Stimulated activated CD8-positive, alpha-beta memory T cell treated with anti-CD3 and anti-CD28 coated beads, Interleukin-15, amount 100 ng/mL, for 1 hour (primary cell): ENCODE measurements at regions not wholly inside any gene's neighbourhood (a gene's known extent, or its start where the extent isn't known, plus 50 kb on each side); places are given as distances from the start of the nearest gene placed in this dataset.

Experiments
- DNase-seq: peaks from one replicate; pipeline ENCODE4 v3.0.0-alpha.2; 2020; ENCODE audit warnings: low read depth

- no peak for DNase-seq
Measured at GRCh38 chr12:98431089-98431488, 84.3 kb upstream of the TMPO start.

- no peak for DNase-seq
Measured at GRCh38 chr12:98437166-98437565, 78.2 kb upstream of the TMPO start.

- DNase-seq, result no peak
Measured at GRCh38 chr12:98437806-98438595, 77.4 kb upstream of the TMPO start.

DNA sequence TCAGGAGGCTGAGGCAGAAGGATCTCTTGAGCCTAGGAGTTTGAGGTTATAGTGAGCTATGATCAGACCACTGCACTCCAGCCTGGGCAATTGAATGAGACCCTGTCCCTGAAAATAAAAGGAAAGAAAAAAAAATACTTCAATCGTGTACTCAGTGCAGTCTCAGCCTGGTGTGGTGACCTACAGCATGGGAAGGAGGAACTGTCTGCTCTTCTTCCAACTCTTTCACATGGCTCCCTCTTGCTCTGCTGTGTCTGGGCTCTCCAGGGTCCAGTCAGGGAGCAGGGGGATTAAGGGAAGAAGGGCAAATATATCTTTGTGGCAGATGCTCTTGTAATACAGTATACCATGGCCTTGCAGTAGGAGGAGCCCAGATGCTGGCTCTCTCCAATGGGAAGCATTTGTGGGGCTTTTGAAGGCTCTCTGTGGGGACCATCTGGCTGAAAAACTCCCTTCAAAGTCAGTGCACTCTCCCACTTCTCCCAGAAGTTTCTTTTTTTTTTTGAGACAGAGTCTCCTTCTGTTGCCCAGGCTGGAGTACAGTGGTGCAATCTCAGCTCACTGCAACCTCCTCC, 76.6 kb upstream of the TMPO start:
- DNase-seq, result no peak

- no peak for DNase-seq
Measured at GRCh38 chr12:98439471-98439951, 75.9 kb upstream of the TMPO start.

DNA sequence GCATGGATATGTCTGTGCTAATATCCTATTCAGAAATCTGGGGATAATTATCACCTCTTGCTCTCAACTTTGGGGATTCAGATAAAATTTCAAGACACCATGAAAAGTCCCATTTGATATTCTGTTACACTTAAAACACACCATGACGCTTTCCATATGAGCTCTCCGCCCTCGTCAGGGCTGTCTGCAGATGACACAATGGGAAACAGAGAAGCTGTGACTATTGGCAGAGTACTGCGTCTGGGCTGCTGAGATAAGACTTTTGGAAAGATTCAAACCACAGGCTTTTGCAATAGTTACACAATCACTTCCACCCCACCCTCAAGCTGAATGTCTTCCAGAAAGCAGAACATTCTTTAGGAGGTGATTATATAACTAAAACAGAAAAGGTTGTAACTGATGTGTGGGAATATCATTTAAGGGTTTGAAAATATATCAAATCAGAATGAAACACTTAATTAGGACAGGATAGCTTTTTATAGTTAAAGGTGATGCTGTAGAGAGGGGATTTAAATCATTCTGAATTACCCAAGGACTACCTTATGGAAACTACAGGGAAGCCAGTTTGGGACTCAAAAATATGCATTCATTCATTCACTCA, 75.3 kb upstream of the TMPO start:
- DNase-seq, result no peak

DNA sequence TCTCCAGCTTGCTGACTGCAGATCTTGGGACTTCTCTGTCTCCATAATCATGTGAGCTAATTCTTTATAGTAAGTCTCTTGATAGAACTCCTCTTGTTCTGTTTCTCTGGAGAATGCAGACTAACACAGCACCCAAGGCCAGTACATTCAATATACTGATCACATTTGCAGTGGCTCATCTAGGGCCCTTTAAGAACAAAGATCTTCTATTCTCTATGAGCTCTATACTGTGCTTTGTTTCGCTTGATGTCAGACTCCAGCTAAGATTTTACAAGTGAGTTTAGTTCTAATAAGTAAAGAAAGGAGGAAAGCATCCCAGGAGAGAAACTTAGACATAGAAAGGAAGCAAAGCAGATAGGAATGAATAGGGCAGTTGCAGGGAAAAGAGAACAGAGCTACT, 69.3 kb upstream of the TMPO start:
- no peak for DNase-seq

GRCh38 chr12:98446682-98447081, 68.7 kb upstream of the TMPO start:
- DNase-seq, result no peak

DNA sequence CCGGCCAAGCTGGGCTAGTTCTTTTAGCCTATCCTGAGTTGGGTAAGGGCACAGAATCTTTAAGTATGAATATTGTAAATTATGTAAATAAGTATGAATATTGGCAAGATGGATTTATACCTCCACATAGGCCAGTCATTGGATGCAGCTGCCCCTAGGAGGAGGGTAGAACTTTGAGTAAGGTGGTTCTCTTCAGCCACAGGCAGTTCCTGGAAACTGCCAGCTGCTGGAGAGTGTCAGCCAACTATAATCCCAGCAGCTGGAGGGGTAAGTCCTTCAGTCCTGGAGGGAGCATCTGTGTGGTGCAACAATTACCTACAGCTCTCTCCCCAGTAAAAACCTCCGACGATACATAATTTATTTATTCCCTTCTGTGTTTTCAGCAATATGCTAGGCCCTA, 65.8 kb upstream of the TMPO start:
- no peak for DNase-seq

DNA sequence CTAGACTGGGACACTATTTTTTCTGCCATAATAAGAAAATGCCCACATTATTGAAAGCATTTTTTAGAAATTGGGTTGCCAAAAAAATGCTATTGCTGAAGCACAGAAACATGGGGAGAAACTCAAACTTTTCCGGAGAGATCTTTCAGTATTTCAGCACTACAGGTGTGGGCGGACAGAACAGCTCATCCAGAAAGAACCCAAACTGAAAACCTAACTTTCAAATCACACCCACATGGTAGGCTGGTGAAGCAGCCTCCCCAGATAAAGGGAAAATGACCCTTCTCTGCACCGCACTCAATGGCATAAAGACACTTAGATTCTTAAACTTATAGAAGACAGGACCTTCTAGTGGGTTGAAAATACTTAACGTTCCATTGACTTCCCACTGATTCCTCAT, 62.3 kb upstream of the TMPO start:
- no peak for DNase-seq

GRCh38 chr12:98453492-98453891, 61.9 kb upstream of the TMPO start:
- no peak for DNase-seq

DNA sequence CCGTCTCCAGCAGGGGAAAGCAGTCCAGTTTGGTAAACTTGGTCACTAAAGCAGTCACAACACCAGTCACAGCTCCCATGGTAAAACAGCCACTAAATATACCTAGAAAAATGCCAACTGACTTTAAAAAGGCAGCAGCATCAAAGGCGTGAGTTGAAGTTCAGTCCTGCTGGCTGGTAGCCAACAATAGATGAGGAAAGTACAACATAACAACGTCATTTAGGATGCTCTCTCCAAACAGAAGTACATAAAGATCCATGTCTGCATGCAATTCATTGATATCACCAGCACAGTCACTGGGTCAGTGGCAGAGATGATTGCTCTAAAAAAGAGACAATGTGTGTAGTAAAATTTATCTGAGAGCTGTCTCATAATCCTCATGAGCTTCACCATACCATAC, 59.3 kb upstream of the TMPO start:
- no peak for DNase-seq

GRCh38 chr12:98456576-98457573, 58.5 kb upstream of the TMPO start:
- DNase-seq, result no peak

GRCh38 chr12:98464190-98464589, 51.2 kb upstream of the TMPO start:
- no peak for DNase-seq

DNA sequence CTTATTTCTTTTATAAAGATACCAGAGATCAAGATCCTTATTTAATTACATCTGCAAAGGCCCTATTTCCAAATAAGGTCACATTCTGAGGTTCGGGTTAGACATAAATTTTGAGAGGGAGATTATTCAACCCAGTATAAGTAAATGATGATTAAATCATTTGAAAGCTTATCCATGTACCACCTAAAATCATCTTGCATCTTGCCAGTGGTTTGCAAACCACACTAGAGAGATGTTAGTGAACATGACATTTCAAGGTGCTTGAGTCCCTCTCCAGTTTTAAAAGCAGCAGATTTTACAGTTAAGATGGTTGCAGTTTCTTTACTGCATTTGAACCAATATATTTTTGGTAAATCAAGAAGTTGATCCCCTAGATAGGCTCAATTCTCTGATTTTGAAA, 49.9 kb upstream of the TMPO start:
- DNase-seq, result no peak
